K562 (cell line): ENCODE measurements at regions not wholly inside any gene's neighbourhood (a gene's known extent, or its start where the extent isn't known, plus 50 kb on each side); places are given as distances from the start of the nearest gene placed in this dataset.

Experiments used
- EZH2 ChIP-seq: IDR thresholded peaks from 2 replicates; pipeline ENCODE4 v1.6.1; 2012; ENCODE audit warnings: low read depth, mild to moderate bottlenecking, inconsistent platforms, low read length, borderline replicate concordance
- NFYB ChIP-seq: IDR thresholded peaks from 2 replicates; pipeline ENCODE4 v1.6.1; 2011; ENCODE audit warnings: mild to moderate bottlenecking, moderate library complexity; ENCODE audit not compliant: insufficient read length; ENCODE audit errors: extremely low read depth
- POLR2AphosphoS5 ChIP-seq: IDR thresholded peaks from 2 replicates; pipeline ENCODE4 v1.6.1; 2011; ENCODE audit warnings: mild to moderate bottlenecking, low read depth, low read length, moderate library complexity; ENCODE audit not compliant: control insufficient read depth, insufficient read depth
- SRF ChIP-seq, 2 experiments: fragments of 250-450, 450-650 bp in 1 of 2; sonication (Bioruptor Pico) in 1 of 2; sonication (generic) in 1 of 2; formaldehyde crosslinking; IDR thresholded peaks; 2 replicates each; pipeline versions ENCODE4 v1.5.0 to v1.5.1; 2020 to 2022; ENCODE audit warnings: mild to moderate bottlenecking in 1 of 2, missing genetic modification reagents in 1 of 2
- ZNF263 ChIP-seq: sonication (generic); formaldehyde crosslinking; IDR thresholded peaks from 2 replicates; pipeline ENCODE4 v1.8.0; 2022; ENCODE audit warnings: mild to moderate bottlenecking, missing genetic modification reagents, borderline replicate concordance
- TF ChIP-seq, protein P1 (sequence below): fragments of 250-450 bp; sonication (Bioruptor Pico); IDR thresholded peaks from 2 replicates; pipeline ENCODE4 v1.8.0; 2021; ENCODE audit warnings: borderline replicate concordance, mild to moderate bottlenecking, moderate library complexity; ENCODE audit not compliant: poor library complexity, severe bottlenecking

DNA sequence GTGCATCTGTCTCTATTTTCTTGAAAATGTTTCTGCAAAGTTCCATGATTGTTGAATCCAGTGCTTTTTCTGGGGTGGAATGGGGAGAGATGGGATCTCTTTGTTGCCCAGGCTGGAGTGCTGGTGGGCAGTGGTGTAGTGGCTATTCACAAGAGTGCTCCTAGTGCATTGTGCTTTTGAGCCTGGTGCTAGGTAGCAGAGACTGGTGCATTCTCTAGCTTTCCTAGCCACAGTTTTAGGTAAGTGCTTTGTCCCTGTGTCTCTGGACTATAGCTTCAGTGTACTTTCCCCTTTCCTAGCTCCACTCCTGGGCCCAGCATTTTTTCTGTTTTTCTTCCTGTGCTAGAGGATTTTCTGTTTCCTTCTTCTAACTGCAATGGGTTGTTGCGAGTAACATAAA is 825.6 kb downstream of the SLITRK6 start:
- TF ChIP-seq EZH2 (no peak), NFYB (no peak), SRF (CRISPR knock-in tag; IDR thresholded peaks at IDR 0.05) (no peak), ZNF263 (CRISPR knock-in tag) (no peak), POLR2AphosphoS5 (no peak)
- TF ChIP-seq, protein P1, sequence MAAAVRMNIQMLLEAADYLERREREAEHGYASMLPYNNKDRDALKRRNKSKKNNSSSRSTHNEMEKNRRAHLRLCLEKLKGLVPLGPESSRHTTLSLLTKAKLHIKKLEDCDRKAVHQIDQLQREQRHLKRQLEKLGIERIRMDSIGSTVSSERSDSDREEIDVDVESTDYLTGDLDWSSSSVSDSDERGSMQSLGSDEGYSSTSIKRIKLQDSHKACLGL (CRISPR knock-in tag): no peak
